SKM-1 treated with dmso at 0.1 percent for 144 hours (cell line): ENCODE measurements at regions not wholly inside any gene's neighbourhood (a gene's known extent, or its start where the extent isn't known, plus 50 kb on each side); places are given as distances from the start of the nearest gene placed in this dataset.
A peak's percentile ranks its signal among the peaks of the same experiment; 100 is the strongest.

Source experiments
- DNase-seq: peaks from one replicate; lab custom pipeline; 2025; ENCODE audit not compliant: unreplicated experiment; lab: John Stamatoyannopoulos, UW

DNA sequence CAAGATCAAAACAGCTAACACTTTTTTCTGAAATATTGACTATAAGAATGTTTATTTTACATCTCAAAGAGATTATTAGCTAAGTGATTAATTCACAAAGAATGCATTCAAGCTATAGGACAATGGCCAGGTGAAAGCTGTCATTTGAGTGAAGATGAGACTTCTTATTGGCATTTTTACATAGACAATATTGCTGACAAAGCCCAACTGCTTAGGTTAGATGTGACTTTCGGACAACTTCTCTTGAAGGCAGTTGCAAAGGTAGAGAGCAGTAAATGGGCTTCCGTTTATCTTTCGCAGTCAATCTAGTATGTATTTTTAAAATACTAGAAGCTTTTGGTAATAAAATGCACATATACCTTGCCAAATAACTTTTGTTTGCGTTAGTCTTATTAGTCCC, 1041.3 kb downstream of the AMY1C start:
- no peak for DNase-seq

- DNase-seq = no peak
Observed at GRCh38 chr1:104794035-104794434, 1044.3 kb downstream of the AMY1C start.

DNA sequence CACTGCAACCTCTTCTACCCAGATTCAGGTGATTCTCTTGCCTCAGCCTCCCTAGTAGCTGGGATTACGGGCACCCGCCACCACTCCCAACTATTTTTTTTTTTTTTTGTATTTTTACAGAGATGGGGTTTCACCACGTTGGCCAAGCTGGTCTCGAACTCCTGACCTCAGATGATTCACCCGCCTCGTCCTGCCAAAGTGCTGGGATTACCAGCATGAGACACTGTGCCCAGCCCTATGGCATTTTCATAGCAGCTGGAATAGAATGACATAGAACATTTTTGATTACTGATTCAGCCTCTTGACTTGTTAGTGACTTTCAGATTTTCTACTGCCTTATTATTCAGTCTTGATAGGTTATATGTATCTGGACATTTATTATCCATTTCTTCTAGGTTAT, 1046.2 kb downstream of the AMY1C start:
- DNase-seq = no peak

DNA sequence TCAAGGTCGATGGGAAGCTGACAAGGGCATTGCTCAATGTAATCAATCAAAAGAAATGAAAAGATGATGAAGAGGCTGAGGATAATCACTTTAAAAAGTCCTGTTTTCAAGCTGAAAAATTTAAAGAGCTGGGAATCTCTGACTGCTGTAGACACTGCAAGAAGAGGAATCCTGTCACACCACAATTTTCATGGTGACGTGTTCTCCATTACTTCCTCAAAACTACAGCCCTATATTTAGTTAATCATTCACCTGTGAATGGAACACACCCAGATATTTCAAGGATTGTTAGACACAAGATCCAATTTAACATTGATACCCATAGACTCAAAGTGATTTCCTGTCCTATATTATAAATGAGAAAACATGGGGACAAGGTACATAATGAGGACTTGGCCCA, 1048.3 kb downstream of the AMY1C start:
- no peak for DNase-seq

DNA sequence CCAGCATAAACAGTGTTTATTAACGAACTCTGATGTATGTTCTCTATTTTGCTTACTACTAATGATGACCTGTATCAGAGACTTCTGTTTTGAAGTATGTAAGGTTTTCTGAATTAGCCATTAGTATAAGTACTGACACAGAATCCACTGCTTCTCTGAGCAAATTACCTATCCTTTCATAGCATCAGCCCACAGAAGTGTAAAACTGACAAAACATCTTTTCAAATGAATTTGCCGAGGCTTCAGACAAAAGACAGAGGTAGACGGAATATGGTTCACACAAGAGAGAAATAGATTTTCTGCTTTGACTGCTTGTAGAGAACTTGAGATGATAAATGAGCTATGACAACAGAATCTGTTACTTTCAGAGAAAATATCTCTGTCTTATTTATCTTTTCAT, 1051.6 kb downstream of the AMY1C start:
- no peak for DNase-seq

GRCh38 chr1:104804147-104804546, 1054.4 kb downstream of the AMY1C start:
- DNase-seq = no peak

- no peak for DNase-seq
Observed at GRCh38 chr1:104807590-104807989, 1057.9 kb downstream of the AMY1C start.

- no peak for DNase-seq
Observed at GRCh38 chr1:104825401-104825800, 1075.7 kb downstream of the AMY1C start.

- no peak for DNase-seq
Observed at GRCh38 chr1:104830534-104830933, 1080.8 kb downstream of the AMY1C start.

- DNase-seq = no peak
Observed at GRCh38 chr1:104852151-104852550, 1102.5 kb downstream of the AMY1C start.

GRCh38 chr1:104853276-104853675, 1103.6 kb downstream of the AMY1C start:
- no peak for DNase-seq

DNA sequence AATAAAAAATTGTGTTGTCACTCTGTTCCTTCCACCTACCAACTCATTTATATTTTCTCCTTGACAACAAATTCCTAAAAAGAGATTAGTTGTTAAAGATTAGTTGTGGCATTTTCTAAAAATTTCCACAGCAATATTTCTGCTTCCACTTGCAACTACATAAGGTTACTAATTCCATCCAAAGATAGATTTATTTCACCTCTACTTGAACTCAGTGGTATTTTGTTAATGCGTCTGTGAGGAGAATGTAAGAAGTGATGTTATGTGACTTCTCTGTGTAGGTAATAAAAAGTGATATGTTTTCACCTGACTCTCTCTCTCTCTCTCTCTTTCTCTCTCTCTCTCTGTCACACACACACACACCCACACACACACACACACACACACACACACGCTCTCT, 1104.8 kb downstream of the AMY1C start:
- no peak for DNase-seq

DNA sequence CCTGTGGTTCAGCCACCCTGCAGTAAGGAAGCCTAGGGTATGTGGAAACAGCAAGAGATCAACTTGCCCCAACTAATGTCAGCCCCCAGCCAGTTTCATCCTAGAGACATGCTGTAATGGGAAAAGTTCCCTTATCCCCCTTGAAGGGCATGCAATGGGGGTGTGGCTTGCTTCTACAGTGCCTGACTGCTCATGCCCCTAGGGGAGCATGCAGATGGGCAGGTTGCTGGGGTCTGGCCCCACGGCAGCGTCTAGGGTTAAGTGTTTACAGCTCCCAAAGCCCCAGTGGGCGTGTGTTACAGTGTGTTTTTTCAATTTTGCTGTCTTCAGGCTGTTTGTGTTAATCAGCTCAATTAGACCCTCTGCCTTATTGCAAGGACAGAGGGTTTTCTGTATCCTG, 1105.9 kb downstream of the AMY1C start:
- no peak for DNase-seq

DNA sequence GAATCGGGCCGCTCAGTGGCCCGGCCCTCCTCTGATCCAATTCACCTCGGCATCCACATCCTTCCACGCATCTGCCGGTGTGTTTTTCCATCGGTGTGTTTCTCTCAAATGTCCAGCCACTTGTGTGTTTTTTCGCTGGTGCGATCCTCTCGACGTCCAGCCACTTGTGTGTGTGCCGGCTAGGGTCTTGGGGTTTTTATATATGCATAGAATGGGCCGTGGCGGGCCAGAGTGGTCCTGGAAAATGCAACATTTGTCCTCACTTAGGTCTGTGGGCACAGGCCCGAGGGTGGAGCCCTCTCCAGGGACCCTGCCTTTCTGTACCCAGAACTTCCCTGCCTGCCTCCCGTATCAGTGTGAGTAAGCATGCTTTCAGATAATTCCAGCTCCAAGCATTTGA, 1106.4 kb downstream of the AMY1C start:
- DNase-seq = no peak

DNA sequence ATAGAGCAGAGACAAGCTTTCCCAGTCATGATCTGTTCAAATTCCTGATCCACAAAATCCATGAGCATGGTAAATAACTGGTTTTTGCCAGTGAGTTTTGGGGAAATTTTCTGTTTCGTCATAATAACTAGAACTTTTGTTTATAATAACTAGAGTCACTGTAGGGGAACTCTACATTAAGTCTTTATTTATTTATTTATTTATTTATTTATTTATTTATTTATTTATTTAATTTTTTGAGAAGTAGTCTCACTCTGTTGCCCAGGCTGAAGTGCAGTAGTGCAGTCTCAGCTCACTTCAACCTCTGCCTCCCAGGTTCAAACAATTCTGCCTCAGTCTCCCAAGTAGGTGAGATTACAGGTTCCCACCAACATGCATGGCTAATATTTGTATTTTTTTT, 1106.8 kb downstream of the AMY1C start:
- no peak for DNase-seq

DNA sequence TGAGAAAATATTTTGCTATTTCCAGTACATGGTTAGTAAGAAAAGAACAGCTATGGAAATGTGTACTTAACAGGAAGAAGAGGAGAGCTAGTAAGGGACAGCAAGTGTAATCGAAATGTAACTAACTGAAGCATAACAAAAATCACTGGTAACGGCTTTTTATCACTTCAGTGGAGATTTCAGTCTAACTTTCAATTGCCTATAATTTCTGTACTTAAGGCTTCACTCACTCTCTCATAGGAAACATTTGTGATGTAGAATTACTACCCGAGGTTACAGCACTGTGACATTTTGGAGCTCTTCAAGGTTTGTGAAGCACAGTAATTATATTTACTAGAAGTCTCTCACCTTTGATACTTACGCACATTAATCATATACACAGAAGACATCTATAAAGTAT, 1119.1 kb downstream of the AMY1C start:
- DNase-seq = no peak

GRCh38 chr1:104874044-104874443, 1124.3 kb downstream of the AMY1C start:
- peak; percentile 40 for DNase-seq

- DNase-seq = no peak
Observed at GRCh38 chr1:104878203-104878909, 1128.7 kb downstream of the AMY1C start.

DNA sequence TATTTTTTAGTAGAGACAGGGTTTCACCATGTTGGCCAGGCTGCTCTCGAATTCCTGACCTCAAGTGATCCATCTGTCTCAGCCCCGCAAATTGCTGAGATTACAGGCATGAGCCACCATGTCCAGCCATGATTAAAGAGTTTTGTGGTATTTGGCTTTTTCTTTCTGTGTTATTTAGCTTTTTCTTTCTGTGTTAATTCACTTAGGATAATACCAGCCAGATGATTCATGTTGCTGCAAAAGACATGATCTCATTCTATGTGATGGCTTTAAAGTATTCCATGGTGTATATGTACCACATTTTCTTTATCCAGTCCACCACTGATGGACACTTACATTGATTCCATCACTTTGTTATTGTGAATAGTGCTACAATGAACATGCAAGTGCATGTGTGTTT, 1135.2 kb downstream of the AMY1C start:
- no peak for DNase-seq

DNA sequence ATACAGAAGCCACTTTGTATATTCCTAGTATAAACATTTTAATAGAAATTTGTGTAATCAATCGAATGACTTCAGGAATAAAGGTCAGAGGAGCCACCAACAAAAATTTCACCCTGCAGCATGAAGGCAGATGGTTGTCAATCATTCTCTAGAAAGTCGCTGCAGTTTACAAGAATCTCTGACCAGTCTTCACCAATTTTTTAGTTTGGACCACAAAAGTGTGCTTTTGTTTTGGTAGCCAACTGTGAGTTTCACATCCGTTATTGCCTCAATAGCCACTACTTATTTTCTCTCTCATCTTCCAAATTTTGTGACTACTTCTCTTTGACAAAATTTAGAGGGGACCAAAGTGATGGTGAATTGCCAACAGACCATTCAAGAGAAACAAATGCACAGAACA, 1155.6 kb downstream of the AMY1C start:
- DNase-seq = no peak

GRCh38 chr1:104906141-104906540, 1156.4 kb downstream of the AMY1C start:
- DNase-seq = no peak

GRCh38 chr1:104919188-104919587, 1169.5 kb downstream of the AMY1C start:
- DNase-seq = no peak

GRCh38 chr1:104921525-104921924, 1171.8 kb downstream of the AMY1C start:
- no peak for DNase-seq
